ENCODE measurements at regions not wholly inside any gene's neighbourhood (a gene's known extent, or its start where the extent isn't known, plus 50 kb on each side); places are given as distances from the start of the nearest gene placed in this dataset.

DNA sequence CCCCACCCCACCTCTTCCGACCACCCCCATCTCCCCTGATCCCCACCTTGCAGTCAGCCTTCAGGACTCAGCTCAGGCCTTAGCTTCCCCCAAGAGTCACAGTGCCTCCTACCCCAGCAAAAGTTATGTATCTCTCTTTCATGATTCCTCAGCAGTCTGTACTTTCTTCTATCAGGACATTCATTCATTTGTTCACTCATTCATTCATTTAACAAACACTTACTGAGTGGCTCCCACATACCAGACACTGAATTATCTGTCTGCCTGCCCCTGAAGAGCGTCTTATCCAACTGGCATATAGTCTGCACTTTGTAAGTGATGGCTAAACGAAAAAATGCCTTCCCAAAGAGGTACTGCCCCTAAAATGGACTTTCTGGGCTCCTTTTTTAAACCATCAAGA, 114.4 kb upstream of the SLC35F3 start:
- Histone ChIP-seq H3K9me3 (no peaks in the 10 kb centered on the region), H3K4me3 (ENCODE audit: low read depth in 1 of 2, low read length in 1 of 2) (no peak overlapping the region), H3K4me1 (ENCODE audit: control insufficient read depth in 1 of 2, insufficient read depth in 1 of 2, low read depth in 1 of 2, low read length in 1 of 2) (no peaks in the 10 kb centered on the region), H3K36me3 (no peaks in the 10 kb centered on the region), H3K27me3 (no peaks in the 10 kb centered on the region), H3K27ac (no peak overlapping the region)
- TF ChIP-seq, protein P1, sequence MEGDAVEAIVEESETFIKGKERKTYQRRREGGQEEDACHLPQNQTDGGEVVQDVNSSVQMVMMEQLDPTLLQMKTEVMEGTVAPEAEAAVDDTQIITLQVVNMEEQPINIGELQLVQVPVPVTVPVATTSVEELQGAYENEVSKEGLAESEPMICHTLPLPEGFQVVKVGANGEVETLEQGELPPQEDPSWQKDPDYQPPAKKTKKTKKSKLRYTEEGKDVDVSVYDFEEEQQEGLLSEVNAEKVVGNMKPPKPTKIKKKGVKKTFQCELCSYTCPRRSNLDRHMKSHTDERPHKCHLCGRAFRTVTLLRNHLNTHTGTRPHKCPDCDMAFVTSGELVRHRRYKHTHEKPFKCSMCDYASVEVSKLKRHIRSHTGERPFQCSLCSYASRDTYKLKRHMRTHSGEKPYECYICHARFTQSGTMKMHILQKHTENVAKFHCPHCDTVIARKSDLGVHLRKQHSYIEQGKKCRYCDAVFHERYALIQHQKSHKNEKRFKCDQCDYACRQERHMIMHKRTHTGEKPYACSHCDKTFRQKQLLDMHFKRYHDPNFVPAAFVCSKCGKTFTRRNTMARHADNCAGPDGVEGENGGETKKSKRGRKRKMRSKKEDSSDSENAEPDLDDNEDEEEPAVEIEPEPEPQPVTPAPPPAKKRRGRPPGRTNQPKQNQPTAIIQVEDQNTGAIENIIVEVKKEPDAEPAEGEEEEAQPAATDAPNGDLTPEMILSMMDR (IDR thresholded peaks at IDR 0.05): no peak

DNA sequence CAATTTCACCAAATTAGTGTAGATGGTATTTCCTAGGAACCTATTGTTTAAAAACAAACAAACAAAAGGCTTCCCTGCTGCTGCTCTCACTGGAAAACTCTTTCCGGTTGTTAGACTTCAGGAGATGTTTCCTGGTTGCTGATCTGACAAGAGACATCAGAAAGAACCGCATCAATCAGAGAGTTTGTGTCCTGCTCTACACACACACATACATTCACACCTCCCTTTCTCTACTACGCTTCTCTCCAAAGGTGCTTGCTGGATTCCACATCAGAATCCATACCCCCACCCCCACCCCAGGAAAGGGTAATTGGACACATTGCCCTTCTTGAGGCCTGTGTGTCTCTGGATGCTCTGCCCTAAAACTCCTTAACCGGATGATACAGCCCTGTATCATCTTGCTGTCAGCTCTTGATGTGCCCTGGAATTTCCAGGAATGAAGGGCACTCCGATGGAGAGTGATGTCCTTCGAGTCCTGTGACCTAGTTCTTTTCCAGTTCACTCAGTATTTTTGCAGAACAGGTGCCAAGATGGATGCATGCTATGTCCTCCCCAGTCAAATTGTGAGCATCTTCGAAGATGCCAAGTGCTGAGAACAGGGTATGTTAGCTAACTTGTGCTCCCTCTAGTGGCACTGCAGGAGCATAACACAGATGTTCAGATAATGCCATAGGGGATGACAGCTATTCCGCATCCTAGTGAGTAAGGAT, 113.7 kb upstream of the SLC35F3 start:
- Histone ChIP-seq H3K27ac (no peak overlapping the region), H3K4me3 (ENCODE audit: low read depth in 1 of 2, low read length in 1 of 2) (no peak overlapping the region), H3K27me3 (no peaks in the 10 kb centered on the region), H3K36me3 (no peaks in the 10 kb centered on the region), H3K4me1 (ENCODE audit: control insufficient read depth in 1 of 2, insufficient read depth in 1 of 2, low read depth in 1 of 2, low read length in 1 of 2) (no peaks in the 10 kb centered on the region), H3K9me3 (no peaks in the 10 kb centered on the region)
- TF ChIP-seq, protein P1 (IDR thresholded peaks at IDR 0.05): peak; percentile 20

DNA sequence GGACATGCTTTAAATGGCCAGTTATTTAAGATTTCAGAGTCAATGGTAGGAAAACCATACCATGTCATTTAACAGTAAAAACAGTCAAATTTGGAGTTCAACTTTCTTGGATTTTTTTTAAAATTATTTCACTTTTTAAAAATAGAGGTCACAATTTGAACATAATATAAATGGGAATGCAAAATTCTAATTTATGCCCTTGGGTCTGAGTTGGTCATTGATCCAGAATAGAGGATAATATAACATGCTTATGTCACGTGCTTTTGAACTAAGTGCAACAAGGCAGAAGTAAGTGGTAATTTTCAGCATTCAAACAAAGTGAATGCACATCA, 113.1 kb upstream of the SLC35F3 start:
- TF ChIP-seq, protein P1 (IDR thresholded peaks at IDR 0.05): no peak
- Histone ChIP-seq H3K27me3 (no peaks in the 10 kb centered on the region), H3K36me3 (no peaks in the 10 kb centered on the region), H3K27ac (no peak overlapping the region), H3K4me1 (ENCODE audit: control insufficient read depth in 1 of 2, insufficient read depth in 1 of 2, low read depth in 1 of 2, low read length in 1 of 2) (no peaks in the 10 kb centered on the region), H3K9me3 (no peaks in the 10 kb centered on the region), H3K4me3 (ENCODE audit: low read depth in 1 of 2, low read length in 1 of 2) (no peak overlapping the region)

DNA sequence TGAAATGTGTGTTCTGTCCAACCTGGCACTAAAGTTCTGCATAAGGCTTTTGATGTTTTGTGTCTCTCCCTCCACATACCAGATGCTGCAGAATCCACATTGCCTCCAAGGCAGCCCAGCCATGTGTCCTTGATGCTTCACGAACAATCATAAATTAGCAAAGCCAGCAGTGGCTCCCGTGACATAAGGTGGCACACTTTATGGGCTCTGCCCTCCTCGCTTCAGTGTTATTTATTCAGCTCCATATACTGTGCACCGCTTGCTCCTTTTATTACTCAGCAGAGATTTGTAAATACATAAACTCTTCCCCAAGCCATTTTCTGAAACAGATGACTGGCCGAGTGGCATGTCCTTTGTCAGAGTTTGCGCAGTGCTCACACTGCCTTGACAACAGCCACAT, 112.8 kb upstream of the SLC35F3 start:
- H3K36me3 ChIP-seq: no peaks in the 10 kb centered on the region
- no peaks in the 10 kb centered on the region for H3K9me3 ChIP-seq
- TF ChIP-seq, protein P1 (IDR thresholded peaks at IDR 0.05): no peak
- no peak overlapping the region for H3K27ac ChIP-seq
- H3K4me1 ChIP-seq (ENCODE audit: control insufficient read depth in 1 of 2, insufficient read depth in 1 of 2, low read depth in 1 of 2, low read length in 1 of 2): no peaks in the 10 kb centered on the region
- no peaks in the 10 kb centered on the region for H3K27me3 ChIP-seq
- no peak overlapping the region for H3K4me3 ChIP-seq (ENCODE audit: low read depth in 1 of 2, low read length in 1 of 2)

DNA sequence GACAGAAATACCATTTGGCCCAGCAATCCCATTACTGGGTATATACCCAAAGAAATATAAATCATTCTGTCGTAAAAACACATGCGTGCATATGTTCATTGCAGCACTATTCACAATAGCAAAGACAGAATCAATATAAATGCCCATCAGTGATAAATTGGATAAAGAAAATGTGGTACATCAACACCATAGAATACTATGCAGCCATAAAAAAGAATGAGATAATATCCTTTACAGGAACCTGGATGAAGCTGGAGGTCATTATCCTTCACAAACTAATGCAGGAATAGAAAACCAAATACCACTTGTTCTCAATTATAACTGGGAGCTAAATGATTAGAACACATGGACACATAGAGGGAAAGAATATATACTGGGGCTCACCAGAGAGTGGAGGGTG, 109.6 kb upstream of the SLC35F3 start:
- no peaks in the 10 kb centered on the region for H3K4me1 ChIP-seq (ENCODE audit: control insufficient read depth in 1 of 2, insufficient read depth in 1 of 2, low read depth in 1 of 2, low read length in 1 of 2)
- TF ChIP-seq, protein P1 (IDR thresholded peaks at IDR 0.05): no peak
- H3K36me3 ChIP-seq: no peaks in the 10 kb centered on the region
- H3K27me3 ChIP-seq: no peaks in the 10 kb centered on the region
- no peaks in the 10 kb centered on the region for H3K9me3 ChIP-seq
- H3K4me3 ChIP-seq (ENCODE audit: low read depth in 1 of 2, low read length in 1 of 2): no peak overlapping the region
- no peak overlapping the region for H3K27ac ChIP-seq
